ENCODE measurements at regions not wholly inside any gene's neighbourhood (a gene's known extent, or its start where the extent isn't known, plus 50 kb on each side); places are given as distances from the start of the nearest gene placed in this dataset.

- no peak overlapping the region for H3K9ac ChIP-seq (ENCODE audit: low read depth, low read length)
- TF ChIP-seq EZH2 (IDR thresholded peaks at IDR 0.05; ENCODE audit: borderline replicate concordance, low read depth, low read length, severe bottlenecking) (no peak), CTCF (IDR thresholded peaks at IDR 0.05; ENCODE audit: borderline replicate concordance, extremely low read depth, low read length, poor library complexity, severe bottlenecking) (no peak)
- H3K27me3 ChIP-seq (ENCODE audit: insufficient read depth, low read length, poor library complexity) = no peaks in the 10 kb centered on the region
- H3K9me3 ChIP-seq (ENCODE audit: insufficient read depth, low read length, severe bottlenecking) = no peaks in the 10 kb centered on the region
- no peaks in the 10 kb centered on the region for H3K79me2 ChIP-seq (ENCODE audit: insufficient read depth, low read length)
- no peak overlapping the region for H3K4me3 ChIP-seq (ENCODE audit: low read depth in 1 of 2, low read length in 2 of 2)
- no peak overlapping the region for H2AFZ ChIP-seq (ENCODE audit: low read depth, low read length)
- no peaks in the 10 kb centered on the region for H3K36me3 ChIP-seq (ENCODE audit: insufficient read depth, low read length)
- DNase-seq = no peak
- no peaks in the 10 kb centered on the region for H4K20me1 ChIP-seq (ENCODE audit: insufficient read depth, low read length)
- no peak overlapping the region for H3K27ac ChIP-seq (ENCODE audit: low read length)
- no peaks in the 10 kb centered on the region for H3K4me1 ChIP-seq (ENCODE audit: insufficient read depth, low read length)
- no peak overlapping the region for H3K4me2 ChIP-seq (ENCODE audit: insufficient read depth, low read length)
- ATAC-seq (ENCODE audit: insufficient read depth, low read depth) = no peak
These were observed 468.2 kb upstream of the KIF2A start for GRCh38 chr5:61837788-61838187.

- Histone ChIP-seq H3K4me2 (ENCODE audit: insufficient read depth, low read length) (no peak overlapping the region), H3K36me3 (ENCODE audit: insufficient read depth, low read length) (no peaks in the 10 kb centered on the region), H3K27ac (ENCODE audit: low read length) (no peak overlapping the region), H3K9ac (ENCODE audit: low read depth, low read length) (no peak overlapping the region), H4K20me1 (ENCODE audit: insufficient read depth, low read length) (no peaks in the 10 kb centered on the region), H3K9me3 (ENCODE audit: insufficient read depth, low read length, severe bottlenecking) (no peaks in the 10 kb centered on the region), H3K27me3 (ENCODE audit: insufficient read depth, low read length, poor library complexity) (no peaks in the 10 kb centered on the region), H3K79me2 (ENCODE audit: insufficient read depth, low read length) (no peaks in the 10 kb centered on the region), H3K4me3 (ENCODE audit: low read depth in 1 of 2, low read length in 2 of 2) (no peak overlapping the region), H2AFZ (ENCODE audit: low read depth, low read length) (no peak overlapping the region), H3K4me1 (ENCODE audit: insufficient read depth, low read length) (no peaks in the 10 kb centered on the region)
- TF ChIP-seq CTCF (IDR thresholded peaks at IDR 0.05; ENCODE audit: borderline replicate concordance, extremely low read depth, low read length, poor library complexity, severe bottlenecking) (no peak), EZH2 (IDR thresholded peaks at IDR 0.05; ENCODE audit: borderline replicate concordance, low read depth, low read length, severe bottlenecking) (no peak)
- ATAC-seq (ENCODE audit: insufficient read depth, low read depth) (no peak), DNase-seq (no peak)
These were observed 465.6 kb upstream of the KIF2A start for GRCh38 chr5:61840361-61840760.

- TF ChIP-seq CTCF (IDR thresholded peaks at IDR 0.05; ENCODE audit: borderline replicate concordance, extremely low read depth, low read length, poor library complexity, severe bottlenecking) = no peak
- no peaks in the 10 kb centered on the region for H3K9me3 ChIP-seq (ENCODE audit: insufficient read depth, low read length, severe bottlenecking)
- H3K4me2 ChIP-seq (ENCODE audit: insufficient read depth, low read length) = no peak overlapping the region
- H3K4me3 ChIP-seq (ENCODE audit: low read depth in 1 of 2, low read length in 2 of 2) = no peak overlapping the region
- no peak overlapping the region for H3K9ac ChIP-seq (ENCODE audit: low read depth, low read length)
- ATAC-seq (ENCODE audit: insufficient read depth, low read depth) (no peak), DNase-seq (no peak)
- no peaks in the 10 kb centered on the region for H3K36me3 ChIP-seq (ENCODE audit: insufficient read depth, low read length)
- no peak overlapping the region for H2AFZ ChIP-seq (ENCODE audit: low read depth, low read length)
- H3K79me2 ChIP-seq (ENCODE audit: insufficient read depth, low read length) = no peaks in the 10 kb centered on the region
- H3K27ac ChIP-seq (ENCODE audit: low read length) = no peak overlapping the region
- H3K4me1 ChIP-seq (ENCODE audit: insufficient read depth, low read length) = no peaks in the 10 kb centered on the region
- no peaks in the 10 kb centered on the region for H3K27me3 ChIP-seq (ENCODE audit: insufficient read depth, low read length, poor library complexity)
- no peaks in the 10 kb centered on the region for H4K20me1 ChIP-seq (ENCODE audit: insufficient read depth, low read length)
These were observed 463.2 kb upstream of the KIF2A start for GRCh38 chr5:61842840-61843239.

GRCh38 chr5:61850696-61851095, 455.3 kb upstream of the KIF2A start:
- H3K4me2 ChIP-seq (ENCODE audit: insufficient read depth, low read length) = no peak overlapping the region
- DNase-seq = no peak
- no peak for TF ChIP-seq CTCF (IDR thresholded peaks at IDR 0.05; ENCODE audit: borderline replicate concordance, extremely low read depth, low read length, poor library complexity, severe bottlenecking)
- no peak for TF ChIP-seq EZH2 (IDR thresholded peaks at IDR 0.05; ENCODE audit: borderline replicate concordance, low read depth, low read length, severe bottlenecking)
- H3K4me1 ChIP-seq (ENCODE audit: insufficient read depth, low read length) = no peaks in the 10 kb centered on the region
- H3K27me3 ChIP-seq (ENCODE audit: insufficient read depth, low read length, poor library complexity) = no peaks in the 10 kb centered on the region
- no peaks in the 10 kb centered on the region for H3K9me3 ChIP-seq (ENCODE audit: insufficient read depth, low read length, severe bottlenecking)
- H3K9ac ChIP-seq (ENCODE audit: low read depth, low read length) = no peak overlapping the region
- H4K20me1 ChIP-seq (ENCODE audit: insufficient read depth, low read length) = no peaks in the 10 kb centered on the region
- no peak overlapping the region for H2AFZ ChIP-seq (ENCODE audit: low read depth, low read length)
- no peak overlapping the region for H3K4me3 ChIP-seq (ENCODE audit: low read depth in 1 of 2, low read length in 2 of 2)
- no peak for ATAC-seq (ENCODE audit: insufficient read depth, low read depth)
- H3K27ac ChIP-seq (ENCODE audit: low read length) = no peak overlapping the region
- no peaks in the 10 kb centered on the region for H3K79me2 ChIP-seq (ENCODE audit: insufficient read depth, low read length)
- no peaks in the 10 kb centered on the region for H3K36me3 ChIP-seq (ENCODE audit: insufficient read depth, low read length)
